ENCODE measurements at regions not wholly inside any gene's neighbourhood (a gene's known extent, or its start where the extent isn't known, plus 50 kb on each side); places are given as distances from the start of the nearest gene placed in this dataset.

DNA sequence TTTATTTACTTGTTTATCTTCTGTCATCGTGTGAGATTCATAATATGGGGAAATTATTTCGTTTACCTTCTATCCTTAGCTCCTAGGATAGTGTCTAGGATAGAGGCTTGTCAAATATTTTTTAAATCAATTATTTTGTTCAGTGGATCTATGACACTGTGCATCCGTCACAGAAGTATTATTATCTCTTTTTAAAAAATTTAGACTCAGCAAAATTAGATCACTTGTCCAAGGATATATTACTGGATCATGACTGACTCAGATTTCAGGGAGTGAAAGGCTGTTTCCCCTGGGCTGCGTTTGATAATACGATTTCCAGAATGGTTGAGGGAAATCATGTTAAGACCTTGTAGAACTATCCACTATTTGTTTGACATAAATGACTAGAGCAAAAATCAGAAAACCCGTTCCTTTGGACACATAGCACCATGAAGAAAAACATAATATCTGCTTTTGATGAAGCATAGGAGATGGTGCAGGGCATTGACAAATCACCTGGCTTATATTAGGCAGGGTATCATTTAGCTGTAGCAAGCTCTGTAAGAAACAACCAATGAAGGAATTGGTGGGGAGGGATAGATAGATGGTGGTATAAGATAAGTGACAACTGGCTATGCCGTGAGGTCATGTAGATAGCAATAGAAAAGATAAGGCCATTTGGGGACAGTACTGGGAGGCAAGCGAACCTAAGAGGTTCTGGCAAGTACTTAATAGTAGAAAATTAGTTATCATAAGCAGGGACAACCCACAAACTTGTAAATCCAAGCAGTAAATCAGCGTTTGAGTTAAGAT lies 465.2 kb upstream of the MAN1A1 start (continued):
- TF ChIP-seq, protein P1, sequence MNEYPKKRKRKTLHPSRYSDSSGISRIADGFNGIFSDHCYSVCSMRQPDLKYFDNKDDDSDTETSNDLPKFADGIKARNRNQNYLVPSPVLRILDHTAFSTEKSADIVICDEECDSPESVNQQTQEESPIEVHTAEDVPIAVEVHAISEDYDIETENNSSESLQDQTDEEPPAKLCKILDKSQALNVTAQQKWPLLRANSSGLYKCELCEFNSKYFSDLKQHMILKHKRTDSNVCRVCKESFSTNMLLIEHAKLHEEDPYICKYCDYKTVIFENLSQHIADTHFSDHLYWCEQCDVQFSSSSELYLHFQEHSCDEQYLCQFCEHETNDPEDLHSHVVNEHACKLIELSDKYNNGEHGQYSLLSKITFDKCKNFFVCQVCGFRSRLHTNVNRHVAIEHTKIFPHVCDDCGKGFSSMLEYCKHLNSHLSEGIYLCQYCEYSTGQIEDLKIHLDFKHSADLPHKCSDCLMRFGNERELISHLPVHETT (tag by site-specific recombination; IDR thresholded peaks at IDR 0.05): no peak
- TF ChIP-seq ZNF571 (tag by site-specific recombination; IDR thresholded peaks at IDR 0.05) (no peak), ZNF600 (tag by site-specific recombination; IDR thresholded peaks at IDR 0.05) (no peak), ZNF624 (tag by site-specific recombination; IDR thresholded peaks at IDR 0.05) (no peak), ZNF223 (tag by site-specific recombination; IDR thresholded peaks at IDR 0.05) (no peak), HOXC10 (CRISPR knock-in tag; IDR thresholded peaks at IDR 0.05) (no peak), ZNF521 (tag by site-specific recombination; IDR thresholded peaks at IDR 0.05) (no peak), ZNF221 (tag by site-specific recombination; IDR thresholded peaks at IDR 0.05; ENCODE audit: borderline replicate concordance) (no peak), MEIS1 (CRISPR knock-in tag; IDR thresholded peaks at IDR 0.05; ENCODE audit: borderline replicate concordance) (no peak)
- TF ChIP-seq, protein P2, sequence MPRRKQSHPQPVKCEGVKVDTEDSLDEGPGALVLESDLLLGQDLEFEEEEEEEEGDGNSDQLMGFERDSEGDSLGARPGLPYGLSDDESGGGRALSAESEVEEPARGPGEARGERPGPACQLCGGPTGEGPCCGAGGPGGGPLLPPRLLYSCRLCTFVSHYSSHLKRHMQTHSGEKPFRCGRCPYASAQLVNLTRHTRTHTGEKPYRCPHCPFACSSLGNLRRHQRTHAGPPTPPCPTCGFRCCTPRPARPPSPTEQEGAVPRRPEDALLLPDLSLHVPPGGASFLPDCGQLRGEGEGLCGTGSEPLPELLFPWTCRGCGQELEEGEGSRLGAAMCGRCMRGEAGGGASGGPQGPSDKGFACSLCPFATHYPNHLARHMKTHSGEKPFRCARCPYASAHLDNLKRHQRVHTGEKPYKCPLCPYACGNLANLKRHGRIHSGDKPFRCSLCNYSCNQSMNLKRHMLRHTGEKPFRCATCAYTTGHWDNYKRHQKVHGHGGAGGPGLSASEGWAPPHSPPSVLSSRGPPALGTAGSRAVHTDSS (tag by site-specific recombination; IDR thresholded peaks at IDR 0.05): no peak
- TF ChIP-seq, protein P3, sequence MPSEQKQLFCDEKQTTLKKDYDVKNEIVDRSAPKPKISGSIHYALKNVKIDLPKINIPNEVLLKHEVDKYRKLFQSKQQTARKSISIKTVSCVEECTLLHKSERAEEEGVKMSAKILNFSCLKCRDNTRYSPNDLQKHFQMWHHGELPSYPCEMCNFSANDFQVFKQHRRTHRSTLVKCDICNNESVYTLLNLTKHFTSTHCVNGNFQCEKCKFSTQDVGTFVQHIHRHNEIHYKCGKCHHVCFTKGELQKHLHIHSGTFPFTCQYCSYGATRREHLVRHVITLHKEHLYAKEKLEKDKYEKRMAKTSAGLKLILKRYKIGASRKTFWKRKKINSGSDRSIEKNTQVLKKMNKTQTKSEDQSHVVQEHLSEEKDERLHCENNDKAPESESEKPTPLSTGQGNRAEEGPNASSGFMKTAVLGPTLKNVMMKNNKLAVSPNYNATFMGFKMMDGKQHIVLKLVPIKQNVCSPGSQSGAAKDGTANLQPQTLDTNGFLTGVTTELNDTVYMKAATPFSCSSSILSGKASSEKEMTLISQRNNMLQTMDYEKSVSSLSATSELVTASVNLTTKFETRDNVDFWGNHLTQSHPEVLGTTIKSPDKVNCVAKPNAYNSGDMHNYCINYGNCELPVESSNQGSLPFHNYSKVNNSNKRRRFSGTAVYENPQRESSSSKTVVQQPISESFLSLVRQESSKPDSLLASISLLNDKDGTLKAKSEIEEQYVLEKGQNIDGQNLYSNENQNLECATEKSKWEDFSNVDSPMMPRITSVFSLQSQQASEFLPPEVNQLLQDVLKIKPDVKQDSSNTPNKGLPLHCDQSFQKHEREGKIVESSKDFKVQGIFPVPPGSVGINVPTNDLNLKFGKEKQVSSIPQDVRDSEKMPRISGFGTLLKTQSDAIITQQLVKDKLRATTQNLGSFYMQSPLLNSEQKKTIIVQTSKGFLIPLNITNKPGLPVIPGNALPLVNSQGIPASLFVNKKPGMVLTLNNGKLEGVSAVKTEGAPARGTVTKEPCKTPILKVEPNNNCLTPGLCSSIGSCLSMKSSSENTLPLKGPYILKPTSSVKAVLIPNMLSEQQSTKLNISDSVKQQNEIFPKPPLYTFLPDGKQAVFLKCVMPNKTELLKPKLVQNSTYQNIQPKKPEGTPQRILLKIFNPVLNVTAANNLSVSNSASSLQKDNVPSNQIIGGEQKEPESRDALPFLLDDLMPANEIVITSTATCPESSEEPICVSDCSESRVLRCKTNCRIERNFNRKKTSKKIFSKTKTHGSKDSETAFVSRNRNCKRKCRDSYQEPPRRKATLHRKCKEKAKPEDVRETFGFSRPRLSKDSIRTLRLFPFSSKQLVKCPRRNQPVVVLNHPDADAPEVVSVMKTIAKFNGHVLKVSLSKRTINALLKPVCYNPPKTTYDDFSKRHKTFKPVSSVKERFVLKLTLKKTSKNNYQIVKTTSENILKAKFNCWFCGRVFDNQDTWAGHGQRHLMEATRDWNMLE (tag by site-specific recombination; conservative IDR thresholded peaks at IDR 0.05; ENCODE audit: low read depth): no peak
- TF ChIP-seq, protein P4, sequence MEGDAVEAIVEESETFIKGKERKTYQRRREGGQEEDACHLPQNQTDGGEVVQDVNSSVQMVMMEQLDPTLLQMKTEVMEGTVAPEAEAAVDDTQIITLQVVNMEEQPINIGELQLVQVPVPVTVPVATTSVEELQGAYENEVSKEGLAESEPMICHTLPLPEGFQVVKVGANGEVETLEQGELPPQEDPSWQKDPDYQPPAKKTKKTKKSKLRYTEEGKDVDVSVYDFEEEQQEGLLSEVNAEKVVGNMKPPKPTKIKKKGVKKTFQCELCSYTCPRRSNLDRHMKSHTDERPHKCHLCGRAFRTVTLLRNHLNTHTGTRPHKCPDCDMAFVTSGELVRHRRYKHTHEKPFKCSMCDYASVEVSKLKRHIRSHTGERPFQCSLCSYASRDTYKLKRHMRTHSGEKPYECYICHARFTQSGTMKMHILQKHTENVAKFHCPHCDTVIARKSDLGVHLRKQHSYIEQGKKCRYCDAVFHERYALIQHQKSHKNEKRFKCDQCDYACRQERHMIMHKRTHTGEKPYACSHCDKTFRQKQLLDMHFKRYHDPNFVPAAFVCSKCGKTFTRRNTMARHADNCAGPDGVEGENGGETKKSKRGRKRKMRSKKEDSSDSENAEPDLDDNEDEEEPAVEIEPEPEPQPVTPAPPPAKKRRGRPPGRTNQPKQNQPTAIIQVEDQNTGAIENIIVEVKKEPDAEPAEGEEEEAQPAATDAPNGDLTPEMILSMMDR (tag by site-specific recombination; IDR thresholded peaks at IDR 0.05): no peak

DNA sequence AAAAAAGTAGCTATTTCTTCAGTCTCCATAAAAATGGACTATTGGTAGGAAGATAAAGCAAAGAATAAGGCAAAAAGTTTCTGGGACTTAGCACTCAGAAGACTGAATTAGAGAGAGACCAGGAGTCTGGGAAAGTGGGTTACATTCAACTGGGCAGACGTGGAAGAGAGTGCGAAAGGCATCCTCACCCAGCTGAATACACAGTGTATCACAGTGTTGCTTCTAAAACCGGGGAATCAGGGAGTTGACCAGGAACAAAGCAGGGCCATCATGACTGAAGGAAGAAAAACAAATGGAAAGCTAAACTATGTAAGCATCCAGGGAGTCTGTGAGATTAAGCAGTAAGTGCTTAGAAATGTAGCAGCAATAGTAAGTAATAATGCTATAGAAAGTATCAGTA lies 452.9 kb upstream of the MAN1A1 start:
- TF ChIP-seq ZNF621 (tag by site-specific recombination; IDR thresholded peaks at IDR 0.05): no peak
- TF ChIP-seq, protein P5, sequence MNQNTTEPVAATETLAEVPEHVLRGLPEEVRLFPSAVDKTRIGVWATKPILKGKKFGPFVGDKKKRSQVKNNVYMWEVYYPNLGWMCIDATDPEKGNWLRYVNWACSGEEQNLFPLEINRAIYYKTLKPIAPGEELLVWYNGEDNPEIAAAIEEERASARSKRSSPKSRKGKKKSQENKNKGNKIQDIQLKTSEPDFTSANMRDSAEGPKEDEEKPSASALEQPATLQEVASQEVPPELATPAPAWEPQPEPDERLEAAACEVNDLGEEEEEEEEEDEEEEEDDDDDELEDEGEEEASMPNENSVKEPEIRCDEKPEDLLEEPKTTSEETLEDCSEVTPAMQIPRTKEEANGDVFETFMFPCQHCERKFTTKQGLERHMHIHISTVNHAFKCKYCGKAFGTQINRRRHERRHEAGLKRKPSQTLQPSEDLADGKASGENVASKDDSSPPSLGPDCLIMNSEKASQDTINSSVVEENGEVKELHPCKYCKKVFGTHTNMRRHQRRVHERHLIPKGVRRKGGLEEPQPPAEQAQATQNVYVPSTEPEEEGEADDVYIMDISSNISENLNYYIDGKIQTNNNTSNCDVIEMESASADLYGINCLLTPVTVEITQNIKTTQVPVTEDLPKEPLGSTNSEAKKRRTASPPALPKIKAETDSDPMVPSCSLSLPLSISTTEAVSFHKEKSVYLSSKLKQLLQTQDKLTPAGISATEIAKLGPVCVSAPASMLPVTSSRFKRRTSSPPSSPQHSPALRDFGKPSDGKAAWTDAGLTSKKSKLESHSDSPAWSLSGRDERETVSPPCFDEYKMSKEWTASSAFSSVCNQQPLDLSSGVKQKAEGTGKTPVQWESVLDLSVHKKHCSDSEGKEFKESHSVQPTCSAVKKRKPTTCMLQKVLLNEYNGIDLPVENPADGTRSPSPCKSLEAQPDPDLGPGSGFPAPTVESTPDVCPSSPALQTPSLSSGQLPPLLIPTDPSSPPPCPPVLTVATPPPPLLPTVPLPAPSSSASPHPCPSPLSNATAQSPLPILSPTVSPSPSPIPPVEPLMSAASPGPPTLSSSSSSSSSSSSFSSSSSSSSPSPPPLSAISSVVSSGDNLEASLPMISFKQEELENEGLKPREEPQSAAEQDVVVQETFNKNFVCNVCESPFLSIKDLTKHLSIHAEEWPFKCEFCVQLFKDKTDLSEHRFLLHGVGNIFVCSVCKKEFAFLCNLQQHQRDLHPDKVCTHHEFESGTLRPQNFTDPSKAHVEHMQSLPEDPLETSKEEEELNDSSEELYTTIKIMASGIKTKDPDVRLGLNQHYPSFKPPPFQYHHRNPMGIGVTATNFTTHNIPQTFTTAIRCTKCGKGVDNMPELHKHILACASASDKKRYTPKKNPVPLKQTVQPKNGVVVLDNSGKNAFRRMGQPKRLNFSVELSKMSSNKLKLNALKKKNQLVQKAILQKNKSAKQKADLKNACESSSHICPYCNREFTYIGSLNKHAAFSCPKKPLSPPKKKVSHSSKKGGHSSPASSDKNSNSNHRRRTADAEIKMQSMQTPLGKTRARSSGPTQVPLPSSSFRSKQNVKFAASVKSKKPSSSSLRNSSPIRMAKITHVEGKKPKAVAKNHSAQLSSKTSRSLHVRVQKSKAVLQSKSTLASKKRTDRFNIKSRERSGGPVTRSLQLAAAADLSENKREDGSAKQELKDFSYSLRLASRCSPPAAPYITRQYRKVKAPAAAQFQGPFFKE (tag by site-specific recombination; IDR thresholded peaks at IDR 0.05; ENCODE audit: borderline replicate concordance): no peak
- Histone ChIP-seq H3K9me3 (ENCODE audit: control insufficient read depth, insufficient read depth, low read depth, low read length) (no peaks in the 10 kb centered on the region), H3K4me1 (ENCODE audit: control insufficient read depth, insufficient read depth, low read length) (no peaks in the 10 kb centered on the region), H3K27ac (ENCODE audit: extremely low read depth, low read depth, low read length) (no peak overlapping the region), H3K36me3 (ENCODE audit: control insufficient read depth in 2 of 2, insufficient read depth in 1 of 2, low read length in 2 of 2) (no peaks in the 10 kb centered on the region), H3K4me3 (ENCODE audit: low read depth, low read length) (no peak overlapping the region)
- ChIA-PET POLR2A (no interaction called here), CTCF (interaction anchor here (0.6 kb wide), 1 partner anchor 63 kb away, joined by 4 read pairs; no protein-coding TSS in a partner anchor)

All from HEK293 (cell line).